Lung (tissue), 11 donors: ENCODE measurements at regions not wholly inside any gene's neighbourhood (a gene's known extent, or its start where the extent isn't known, plus 50 kb on each side); places are given as distances from the start of the nearest gene placed in this dataset.

Experiments
- ATAC-seq: fragments of 200-7000 bp; cut with Tn5 transposase; one replicate; pipeline ENCODE4 v1.9.1; 2020; ENCODE audit warnings: moderate number of reproducible peaks; ENCODE audit not compliant: insufficient read depth, low FRiP score
- DNase-seq, 3 donors: peaks; one replicate each; pipeline ENCODE4 v3.0.0-alpha.2; 2013 to 2017
- H3K27ac ChIP-seq, 2 donors: one replicate each; pipeline ENCODE4 v1.5.1; 2013; ENCODE audit warnings: mild to moderate bottlenecking in 2 of 2, moderate library complexity in 2 of 2, control low read depth in 1 of 2, inconsistent platforms in 1 of 2, low read depth in 1 of 2, low read length in 1 of 2
- H3K27me3 ChIP-seq, 3 donors: one replicate each; pipeline ENCODE4 v1.5.1; 2013; ENCODE audit warnings: low read length in 2 of 3; ENCODE audit not compliant: control insufficient read depth in 3 of 3, insufficient read depth in 3 of 3
- H3K36me3 ChIP-seq, 4 donors: one replicate each; pipeline ENCODE4 v1.5.1; 2013; ENCODE audit warnings: low read length in 4 of 4, mild to moderate bottlenecking in 1 of 4, moderate library complexity in 1 of 4; ENCODE audit not compliant: control insufficient read depth in 4 of 4, insufficient read depth in 4 of 4
- H3K4me1 ChIP-seq, 5 donors: one replicate each; pipeline ENCODE4 v1.5.1; 2013; ENCODE audit warnings: low read length in 5 of 5, mild to moderate bottlenecking in 2 of 5, moderate library complexity in 1 of 5; ENCODE audit not compliant: control insufficient read depth in 5 of 5, insufficient read depth in 5 of 5
- H3K4me3 ChIP-seq: one replicate; pipeline ENCODE4 v1.5.1; 2013; ENCODE audit warnings: mild to moderate bottlenecking, control low read depth, moderate library complexity
- H3K9ac ChIP-seq, 2 donors: one replicate each; pipeline ENCODE4 v1.5.1; 2013; ENCODE audit warnings: low read length in 2 of 2, control low read depth in 1 of 2; ENCODE audit not compliant: insufficient read depth in 1 of 2
- H3K9me3 ChIP-seq, 4 donors: one replicate each; pipeline ENCODE4 v1.5.1; 2013; ENCODE audit warnings: low read length in 3 of 4, mild to moderate bottlenecking in 1 of 4, moderate library complexity in 1 of 4; ENCODE audit not compliant: control insufficient read depth in 4 of 4, insufficient read depth in 3 of 4
- WGBS, 2 donors: extraction: QIAGEN DNeasy Blood & Tissue Kit; methylation state at CpG; one replicate each; pipeline ENCODE4 v1.1.7; 2013; 5-methylcytosine and 5-hydroxymethylcytosine counted together
- TF ChIP-seq, protein P1 (sequence below): IDR thresholded peaks from 2 replicates; pipeline ENCODE4 v1.5.1; 2012; ENCODE audit warnings: mild to moderate bottlenecking; ENCODE audit errors: control extremely low read depth, extremely low read depth
- donor health status: control.
- donor health status: control.
- donor health status: Bipolar disorder and iron deficiency.
- donor health status: healthy.
- donor health status: DM: yes; HTN: yes; CAD: no.

GRCh38 chr21:25234857-25235801, 372.2 kb downstream of the MRPL39 start:
- Histone ChIP-seq H3K9ac (no peak overlapping the region), H3K36me3 (no peaks in the 10 kb centered on the region), H3K4me1 (no peaks in the 10 kb centered on the region), H3K9me3 (peaks cover 0 to 3% (median 0%) of the 10 kb centered on the region in 4 donors), H3K27me3 (no peaks in the 10 kb centered on the region), H3K27ac (no peak overlapping the region), H3K4me3 (no peak overlapping the region)
- ATAC-seq (no peak), DNase-seq (no peak)
- 58 to 60% methylated on average over 4 of the region's 4 CpGs for WGBS, 2 donors
- TF ChIP-seq, protein P1, sequence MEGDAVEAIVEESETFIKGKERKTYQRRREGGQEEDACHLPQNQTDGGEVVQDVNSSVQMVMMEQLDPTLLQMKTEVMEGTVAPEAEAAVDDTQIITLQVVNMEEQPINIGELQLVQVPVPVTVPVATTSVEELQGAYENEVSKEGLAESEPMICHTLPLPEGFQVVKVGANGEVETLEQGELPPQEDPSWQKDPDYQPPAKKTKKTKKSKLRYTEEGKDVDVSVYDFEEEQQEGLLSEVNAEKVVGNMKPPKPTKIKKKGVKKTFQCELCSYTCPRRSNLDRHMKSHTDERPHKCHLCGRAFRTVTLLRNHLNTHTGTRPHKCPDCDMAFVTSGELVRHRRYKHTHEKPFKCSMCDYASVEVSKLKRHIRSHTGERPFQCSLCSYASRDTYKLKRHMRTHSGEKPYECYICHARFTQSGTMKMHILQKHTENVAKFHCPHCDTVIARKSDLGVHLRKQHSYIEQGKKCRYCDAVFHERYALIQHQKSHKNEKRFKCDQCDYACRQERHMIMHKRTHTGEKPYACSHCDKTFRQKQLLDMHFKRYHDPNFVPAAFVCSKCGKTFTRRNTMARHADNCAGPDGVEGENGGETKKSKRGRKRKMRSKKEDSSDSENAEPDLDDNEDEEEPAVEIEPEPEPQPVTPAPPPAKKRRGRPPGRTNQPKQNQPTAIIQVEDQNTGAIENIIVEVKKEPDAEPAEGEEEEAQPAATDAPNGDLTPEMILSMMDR, result no peak

- no peak for DNase-seq
- Histone ChIP-seq H3K9me3 (peaks cover 0 to 10% (median 4%) of the 10 kb centered on the region in 4 donors), H3K27ac (no peak overlapping the region), H3K9ac (no peak overlapping the region), H3K27me3 (no peaks in the 10 kb centered on the region), H3K4me3 (no peak overlapping the region), H3K36me3 (no peaks in the 10 kb centered on the region), H3K4me1 (no peaks in the 10 kb centered on the region)
- TF ChIP-seq, protein P1, result no peak
- ATAC-seq, result no peak
These were observed 386.3 kb downstream of the MRPL39 start for GRCh38 chr21:25220954-25221353.

GRCh38 chr21:25220169-25220568, 387.1 kb downstream of the MRPL39 start:
- ATAC-seq (no peak), DNase-seq (no peak)
- WGBS, 2 donors, result 88 to 95% methylated on average over 1 of the region's 1 CpG
- Histone ChIP-seq H3K9me3 (peaks cover 0 to 10% (median 4%) of the 10 kb centered on the region in 4 donors), H3K27ac (no peak overlapping the region), H3K27me3 (no peaks in the 10 kb centered on the region), H3K9ac (no peak overlapping the region), H3K4me3 (no peak overlapping the region), H3K4me1 (no peaks in the 10 kb centered on the region), H3K36me3 (no peaks in the 10 kb centered on the region)
- TF ChIP-seq, protein P1, result no peak
